Mesendoderm (in vitro differentiated cells): ENCODE measurements at regions not wholly inside any gene's neighbourhood (a gene's known extent, or its start where the extent isn't known, plus 50 kb on each side); places are given as distances from the start of the nearest gene placed in this dataset.

Experiments used
- DNase-seq: peaks from one replicate; pipeline ENCODE4 v3.0.0; 2013
- H2AK5ac ChIP-seq: 2 replicates; pipeline ENCODE4 v1.6.1; 2013; ENCODE audit warnings: low read length, inconsistent platforms
- H2BK120ac ChIP-seq: 2 replicates; pipeline ENCODE4 v1.6.1; 2013; ENCODE audit warnings: low read depth, mild to moderate bottlenecking, low read length, moderate library complexity, mixed read lengths
- H2BK15ac ChIP-seq: replicated peaks from 2 replicates; pipeline ENCODE4 v1.6.1; 2013; ENCODE audit warnings: low read depth, mild to moderate bottlenecking, moderate library complexity
- H2BK5ac ChIP-seq: 2 replicates; pipeline ENCODE4 v1.6.1; 2013; ENCODE audit warnings: low read length, inconsistent platforms
- H3K18ac ChIP-seq: 2 replicates; pipeline ENCODE4 v1.6.1; 2013; ENCODE audit warnings: mild to moderate bottlenecking, low read length, mixed read lengths
- H3K23ac ChIP-seq: one replicate; pipeline ENCODE4 v1.6.1; 2013; ENCODE audit warnings: low read length
- H3K27ac ChIP-seq: 2 replicates; pipeline ENCODE4 v1.5.1; 2013; ENCODE audit warnings: low read depth, mild to moderate bottlenecking, inconsistent platforms, low read length, moderate library complexity
- H3K27me3 ChIP-seq: 2 replicates; pipeline ENCODE4 v1.6.1; 2013; ENCODE audit warnings: low read length, control low read depth, mild to moderate bottlenecking, inconsistent platforms; ENCODE audit not compliant: insufficient read depth, poor library complexity
- H3K36me3 ChIP-seq: 2 replicates; pipeline ENCODE4 v1.6.1; 2013; ENCODE audit warnings: low read length, inconsistent platforms; ENCODE audit not compliant: control insufficient read depth, insufficient read depth
- H3K4ac ChIP-seq: one replicate; pipeline ENCODE4 v1.6.1; 2013; ENCODE audit warnings: low read depth, mild to moderate bottlenecking, low read length, moderate library complexity
- H3K4me1 ChIP-seq: 2 replicates; pipeline ENCODE4 v1.6.1; 2013; ENCODE audit warnings: low read depth, low read length, inconsistent platforms; ENCODE audit not compliant: control insufficient read depth
- H3K4me2 ChIP-seq: 2 replicates; pipeline ENCODE4 v1.6.1; 2013; ENCODE audit warnings: low read length
- H3K4me3 ChIP-seq: 2 replicates; pipeline ENCODE4 v1.5.1; 2013; ENCODE audit warnings: mild to moderate bottlenecking, low read length
- H3K56ac ChIP-seq: one replicate; pipeline ENCODE4 v1.6.1; 2013; ENCODE audit warnings: low read length
- H3K79me1 ChIP-seq: 2 replicates; pipeline ENCODE4 v1.6.1; 2013; ENCODE audit warnings: low read length, inconsistent platforms
- H3K79me2 ChIP-seq: 2 replicates; pipeline ENCODE4 v1.6.1; 2013; ENCODE audit warnings: mild to moderate bottlenecking, low read length; ENCODE audit not compliant: control insufficient read depth, insufficient read depth
- H3K9ac ChIP-seq: 2 replicates; pipeline ENCODE4 v1.6.1; 2013; ENCODE audit warnings: low read length, inconsistent platforms
- H4K5ac ChIP-seq: one replicate; pipeline ENCODE4 v1.6.1; 2013; ENCODE audit warnings: low read length
- H4K8ac ChIP-seq: one replicate; pipeline ENCODE4 v1.6.1; 2013; ENCODE audit warnings: low read depth, mild to moderate bottlenecking, control low read depth, low read length, moderate library complexity
- WGBS: extraction: QIAGEN DNeasy Blood & Tissue Kit; methylation state at CpG from one replicate; pipeline ENCODE4 v1.1.7; 2013; ENCODE audit warnings: low lambda C conversion rate, missing lambda C conversion rate; ENCODE audit not compliant: insufficient coverage; ENCODE audit errors: extremely low coverage; 5-methylcytosine and 5-hydroxymethylcytosine counted together

DNA sequence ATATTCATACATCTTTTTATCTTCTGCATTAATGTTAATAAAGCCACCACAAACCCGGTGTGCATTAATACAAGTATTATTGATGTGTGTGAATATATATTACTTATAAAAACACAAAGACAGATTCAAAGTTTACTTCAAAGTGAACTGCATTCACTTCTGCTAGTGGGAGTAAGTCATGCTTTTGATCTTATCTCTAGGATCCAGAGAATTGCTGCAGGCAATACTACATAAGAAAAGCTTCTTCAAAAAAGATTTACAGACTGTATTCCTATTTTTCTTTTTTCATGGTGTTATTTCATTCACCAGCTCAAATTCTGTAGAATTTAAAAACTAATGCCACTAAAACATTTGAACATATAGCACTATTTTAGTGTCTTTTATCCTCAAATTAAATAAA, 87.5 kb upstream of the CBLB start:
- WGBS = no CpG with 5 or more reads among the region's 1 CpG
- H3K4me3 ChIP-seq = no peak overlapping the region
- H2BK5ac ChIP-seq = no peak overlapping the region
- H3K56ac ChIP-seq = no peak overlapping the region
- H3K4ac ChIP-seq = no peak overlapping the region
- H4K5ac ChIP-seq = no peak overlapping the region
- no peaks in the 10 kb centered on the region for H3K36me3 ChIP-seq
- DNase-seq = peak; percentile 54
- no peak overlapping the region for H3K23ac ChIP-seq
- H3K79me2 ChIP-seq = no peaks in the 10 kb centered on the region
- H3K9ac ChIP-seq = no peak overlapping the region
- H4K8ac ChIP-seq = no peak overlapping the region
- no peaks in the 10 kb centered on the region for H3K79me1 ChIP-seq
- H3K4me1 ChIP-seq = no peaks in the 10 kb centered on the region
- H2AK5ac ChIP-seq = no peak overlapping the region
- no peak overlapping the region for H2BK15ac ChIP-seq
- H3K18ac ChIP-seq = no peak overlapping the region
- H3K27ac ChIP-seq = no peak overlapping the region
- H3K27me3 ChIP-seq = no peaks in the 10 kb centered on the region
- no peak overlapping the region for H3K4me2 ChIP-seq
- H2BK120ac ChIP-seq = no peak overlapping the region

- H2BK15ac ChIP-seq = no peak overlapping the region
- no peak overlapping the region for H3K9ac ChIP-seq
- no CpG with 5 or more reads among the region's 5 CpGs for WGBS
- H3K27ac ChIP-seq = no peak overlapping the region
- no peak overlapping the region for H3K4me2 ChIP-seq
- no peaks in the 10 kb centered on the region for H3K4me1 ChIP-seq
- H3K79me1 ChIP-seq = no peaks in the 10 kb centered on the region
- no peak overlapping the region for H2BK5ac ChIP-seq
- H3K36me3 ChIP-seq = no peaks in the 10 kb centered on the region
- no peak overlapping the region for H3K18ac ChIP-seq
- H2BK120ac ChIP-seq = no peak overlapping the region
- H2AK5ac ChIP-seq = no peak overlapping the region
- no peak overlapping the region for H4K8ac ChIP-seq
- H4K5ac ChIP-seq = no peak overlapping the region
- no peaks in the 10 kb centered on the region for H3K27me3 ChIP-seq
- no peaks in the 10 kb centered on the region for H3K79me2 ChIP-seq
- no peak overlapping the region for H3K23ac ChIP-seq
- H3K4ac ChIP-seq = no peak overlapping the region
- DNase-seq = no peak
- H3K56ac ChIP-seq = no peak overlapping the region
- no peak overlapping the region for H3K4me3 ChIP-seq
These were observed 88.9 kb upstream of the CBLB start for GRCh38 chr3:105957722-105958121.

GRCh38 chr3:105958237-105959000, 89.6 kb upstream of the CBLB start:
- no peaks in the 10 kb centered on the region for H3K36me3 ChIP-seq
- H3K18ac ChIP-seq = no peak overlapping the region
- no peak overlapping the region for H3K4ac ChIP-seq
- H3K27ac ChIP-seq = no peak overlapping the region
- H4K8ac ChIP-seq = no peak overlapping the region
- no peak for DNase-seq
- H2BK5ac ChIP-seq = no peak overlapping the region
- H3K4me2 ChIP-seq = no peak overlapping the region
- no peaks in the 10 kb centered on the region for H3K79me2 ChIP-seq
- no peak overlapping the region for H4K5ac ChIP-seq
- no peak overlapping the region for H3K56ac ChIP-seq
- no peak overlapping the region for H2BK120ac ChIP-seq
- no peaks in the 10 kb centered on the region for H3K79me1 ChIP-seq
- H3K27me3 ChIP-seq = no peaks in the 10 kb centered on the region
- no peaks in the 10 kb centered on the region for H3K4me1 ChIP-seq
- no peak overlapping the region for H3K23ac ChIP-seq
- no peak overlapping the region for H3K4me3 ChIP-seq
- no peak overlapping the region for H2AK5ac ChIP-seq
- no peak overlapping the region for H2BK15ac ChIP-seq
- WGBS = no CpG with 5 or more reads among the region's 5 CpGs
- H3K9ac ChIP-seq = no peak overlapping the region

GRCh38 chr3:105959851-105960250, 91.0 kb upstream of the CBLB start:
- no peaks in the 10 kb centered on the region for H3K27me3 ChIP-seq
- H3K27ac ChIP-seq = no peak overlapping the region
- no peak overlapping the region for H3K9ac ChIP-seq
- no peaks in the 10 kb centered on the region for H3K79me1 ChIP-seq
- H3K18ac ChIP-seq = no peak overlapping the region
- no peak overlapping the region for H3K4me2 ChIP-seq
- no peak overlapping the region for H2BK5ac ChIP-seq
- H3K4me1 ChIP-seq = no peaks in the 10 kb centered on the region
- no peak overlapping the region for H4K5ac ChIP-seq
- DNase-seq = peak; percentile 49
- no peak overlapping the region for H3K4me3 ChIP-seq
- no peak overlapping the region for H2AK5ac ChIP-seq
- WGBS = no CpG with 5 or more reads among the region's 3 CpGs
- H3K79me2 ChIP-seq = no peaks in the 10 kb centered on the region
- no peak overlapping the region for H4K8ac ChIP-seq
- H3K56ac ChIP-seq = no peak overlapping the region
- no peak overlapping the region for H2BK120ac ChIP-seq
- H3K36me3 ChIP-seq = no peaks in the 10 kb centered on the region
- H3K23ac ChIP-seq = no peak overlapping the region
- no peak overlapping the region for H2BK15ac ChIP-seq
- H3K4ac ChIP-seq = no peak overlapping the region

DNA sequence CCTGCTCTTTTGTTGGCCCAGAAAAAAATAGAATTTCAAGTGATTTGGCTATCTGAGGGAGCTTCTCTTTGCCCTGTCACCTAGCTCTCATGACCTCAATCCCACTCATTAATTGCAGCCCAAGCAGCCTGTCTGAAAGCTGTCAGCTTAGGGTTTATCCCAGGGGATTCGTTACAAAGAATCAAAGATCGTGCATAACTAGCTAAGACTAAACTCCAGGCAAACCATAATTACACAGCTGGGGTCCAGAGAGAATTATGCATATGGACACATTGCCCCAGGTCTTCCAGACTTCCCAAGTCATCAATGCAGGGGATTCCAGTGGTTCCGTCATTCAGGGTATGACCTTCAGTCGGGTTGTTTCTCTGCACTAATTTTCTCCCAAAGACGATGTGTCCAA, 91.6 kb upstream of the CBLB start:
- Histone ChIP-seq H2BK120ac (no peak overlapping the region), H3K4me1 (no peaks in the 10 kb centered on the region), H2BK15ac (peak overlapping the region; percentile 57), H3K27ac (no peak overlapping the region), H2AK5ac (no peak overlapping the region), H4K5ac (no peak overlapping the region), H3K79me1 (no peaks in the 10 kb centered on the region), H3K27me3 (no peaks in the 10 kb centered on the region), H3K23ac (no peak overlapping the region), H3K56ac (no peak overlapping the region), H3K4me3 (no peak overlapping the region), H3K18ac (no peak overlapping the region), H3K4me2 (no peak overlapping the region), H4K8ac (no peak overlapping the region), H3K79me2 (no peaks in the 10 kb centered on the region), H2BK5ac (no peak overlapping the region), H3K4ac (no peak overlapping the region), H3K36me3 (no peaks in the 10 kb centered on the region), H3K9ac (no peak overlapping the region)
- no peak for DNase-seq
- WGBS = no CpG with 5 or more reads among the region's 5 CpGs

DNA sequence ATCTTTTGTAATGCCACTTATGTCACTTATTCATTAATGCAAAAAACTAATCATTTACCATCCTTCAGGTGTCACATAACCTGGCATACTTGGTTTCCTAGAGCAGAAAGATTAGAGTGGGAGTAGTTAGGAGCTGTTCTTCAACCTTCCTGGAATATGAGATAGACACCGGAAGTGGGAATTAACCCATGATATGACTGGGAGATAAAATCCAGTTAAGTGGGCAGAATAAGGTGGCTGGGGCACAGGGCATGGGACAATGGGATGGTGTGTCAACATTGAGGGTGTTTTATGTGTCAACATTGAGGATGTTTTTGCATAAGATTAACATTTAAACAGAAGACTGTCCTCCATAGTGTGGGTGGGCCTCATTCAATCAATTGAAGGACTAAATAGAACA, 94.3 kb upstream of the CBLB start:
- Histone ChIP-seq H3K27me3 (no peaks in the 10 kb centered on the region), H3K4me3 (no peak overlapping the region), H3K56ac (no peak overlapping the region), H4K5ac (no peak overlapping the region), H3K4me1 (no peaks in the 10 kb centered on the region), H3K9ac (no peak overlapping the region), H2BK15ac (no peak overlapping the region), H3K4me2 (no peak overlapping the region), H3K79me1 (no peaks in the 10 kb centered on the region), H3K79me2 (no peaks in the 10 kb centered on the region), H3K4ac (no peak overlapping the region), H2AK5ac (no peak overlapping the region), H3K23ac (no peak overlapping the region), H2BK120ac (no peak overlapping the region), H3K36me3 (no peaks in the 10 kb centered on the region), H2BK5ac (no peak overlapping the region), H3K18ac (no peak overlapping the region), H4K8ac (no peak overlapping the region), H3K27ac (no peak overlapping the region)
- WGBS = no CpG with 5 or more reads among the region's 1 CpG
- DNase-seq = no peak
